ENCODE measurements at regions not wholly inside any gene's neighbourhood (a gene's known extent, or its start where the extent isn't known, plus 50 kb on each side); places are given as distances from the start of the nearest gene placed in this dataset.

GRCh38 chr3:13693441-13693840 lies 144.5 kb downstream of the FBLN2 start:
- TF ChIP-seq E2F4 (CRISPR knock-in tag; IDR thresholded peaks at IDR 0.05; ENCODE audit: borderline replicate concordance, low read depth) = no peak
- no peak for TF ChIP-seq TP53 (CRISPR knock-in tag; IDR thresholded peaks at IDR 0.05)
- TF ChIP-seq E2F5 (CRISPR knock-in tag; IDR thresholded peaks at IDR 0.05) = no peak
- no peak for TF ChIP-seq CTCF (IDR thresholded peaks at IDR 0.05)
- TF ChIP-seq ZNF317 (CRISPR knock-in tag; IDR thresholded peaks at IDR 0.05; ENCODE audit: borderline replicate concordance, low read depth) = no peak
- no peak for TF ChIP-seq NFYB (CRISPR knock-in tag; conservative IDR thresholded peaks at IDR 0.05; ENCODE audit: low read depth)
- TF ChIP-seq MAX (CRISPR knock-in tag; IDR thresholded peaks at IDR 0.05) = no peak
- no peak for TF ChIP-seq AFF4 (CRISPR knock-in tag; IDR thresholded peaks at IDR 0.05; ENCODE audit: borderline replicate concordance)
- TF ChIP-seq ZNF281 (CRISPR knock-in tag; IDR thresholded peaks at IDR 0.05) = no peak
- no peak for TF ChIP-seq PREB (CRISPR knock-in tag; IDR thresholded peaks at IDR 0.05; ENCODE audit: borderline replicate concordance)
- TF ChIP-seq USF2 (CRISPR knock-in tag; IDR thresholded peaks at IDR 0.05) = no peak
- TF ChIP-seq TEAD4 (CRISPR knock-in tag; IDR thresholded peaks at IDR 0.05) = no peak
- no peak for TF ChIP-seq ZNF425 (CRISPR knock-in tag; conservative IDR thresholded peaks at IDR 0.05)
- no peak for TF ChIP-seq MLX (CRISPR knock-in tag; IDR thresholded peaks at IDR 0.05)
